Kidney (tissue), 13 donors: ENCODE measurements at regions not wholly inside any gene's neighbourhood (a gene's known extent, or its start where the extent isn't known, plus 50 kb on each side); places are given as distances from the start of the nearest gene placed in this dataset.

ENCODE experiments used
- DNase-seq, 5 donors: peaks; one replicate each; pipeline ENCODE4 v3.0.0-alpha.2; 2013 to 2020
- FAIRE-seq: peaks from 2 replicates; lab custom pipeline; 2012; peaks lifted over from hg19 to GRCh38; lab: Jason Lieb, UNC
- H3K27ac ChIP-seq, 2 donors: one replicate each; pipeline ENCODE4 v1.7.0; 2013; ENCODE audit warnings: low read depth in 2 of 2, low read length in 2 of 2, inconsistent platforms in 1 of 2
- H3K27me3 ChIP-seq: one replicate; pipeline ENCODE4 v1.7.1; 2013; ENCODE audit warnings: low read length, inconsistent platforms; ENCODE audit not compliant: control insufficient read depth, insufficient read depth
- H3K36me3 ChIP-seq, 3 donors: one replicate each; pipeline versions ENCODE4 v1.7.0 to v1.7.1; 2013; ENCODE audit warnings: low read length in 3 of 3, control low read depth in 1 of 3, inconsistent platforms in 1 of 3; ENCODE audit not compliant: insufficient read depth in 3 of 3, control insufficient read depth in 2 of 3
- H3K4me1 ChIP-seq, 3 donors: one replicate each; pipeline versions ENCODE4 v1.7.0 to v1.7.1; 2013; ENCODE audit warnings: low read length in 3 of 3, inconsistent platforms in 1 of 3, low read depth in 1 of 3; ENCODE audit not compliant: control insufficient read depth in 2 of 3, insufficient read depth in 2 of 3
- H3K4me3 ChIP-seq, 3 donors: one replicate each; pipeline versions ENCODE4 v1.7.0 to v1.8.1; 2013; ENCODE audit warnings: low read length in 3 of 3, control low read depth in 1 of 3, inconsistent platforms in 1 of 3
- H3K9ac ChIP-seq, 3 donors: one replicate each; pipeline versions ENCODE4 v1.7.0 to v1.7.1; 2013; ENCODE audit warnings: low read length in 3 of 3, control low read depth in 1 of 3, inconsistent platforms in 1 of 3
- H3K9me3 ChIP-seq, 3 donors: one replicate each; pipeline versions ENCODE4 v1.7.0 to v1.7.1; 2013; ENCODE audit warnings: low read length in 3 of 3, control low read depth in 1 of 3, inconsistent platforms in 1 of 3; ENCODE audit not compliant: control insufficient read depth in 2 of 3, insufficient read depth in 1 of 3
- CTCF ChIP-seq: IDR thresholded peaks from 3 replicates; pipeline ENCODE4 v1.5.1; 2012; ENCODE audit warnings: mild to moderate bottlenecking, moderate library complexity, borderline replicate concordance; ENCODE audit not compliant: insufficient read depth; ENCODE audit errors: extremely low read depth
- intact Hi-C: fragments of 100-400 bp; cut with DNase I; formaldehyde crosslinking; loops from one replicate; pipeline ENCODE4 v1.11.1; 2022
- donor health status: control.
- donor health status: control.
- donor health status: control.
- donor health status: control.
- donor health status: control.
- donor health status: DM: yes; HTN: yes; CAD: no.
- donor health status: Normal renal cell carcinoma (clear cell type).

DNA sequence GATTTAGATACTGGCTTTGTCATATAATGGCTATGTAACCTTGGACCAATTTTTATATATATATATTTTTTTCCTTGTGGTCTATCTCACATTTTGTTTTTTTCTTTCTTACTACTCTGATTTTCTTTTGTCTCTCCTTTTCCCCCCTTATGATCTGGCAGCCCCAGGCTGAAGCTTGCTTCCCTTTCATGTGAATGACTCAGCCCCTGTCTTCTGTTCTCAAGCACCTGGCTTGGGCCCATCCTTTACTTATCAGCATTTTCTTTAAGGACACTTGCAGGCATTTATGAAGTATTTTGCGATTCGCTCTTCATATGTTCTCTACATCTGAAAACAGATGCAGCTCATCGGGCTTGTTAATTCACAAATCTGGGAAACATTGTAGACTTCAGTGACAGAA, 163.6 kb downstream of the SPRY2 start:
- no peaks in the 10 kb centered on the region for H3K4me1 ChIP-seq
- no peak overlapping the region for H3K4me3 ChIP-seq
- FAIRE-seq (no peak), DNase-seq (no peak)
- intact Hi-C loops = no loop called here
- TF ChIP-seq CTCF = no peak
- no peaks in the 10 kb centered on the region for H3K36me3 ChIP-seq
- no peak overlapping the region for H3K9ac ChIP-seq
- H3K9me3 ChIP-seq = peaks cover 0 to 2% (median 0%) of the 10 kb centered on the region in 3 donors
- H3K27me3 ChIP-seq = no peaks in the 10 kb centered on the region
- H3K27ac ChIP-seq = no peak overlapping the region

GRCh38 chr13:80173224-80173623, 167.7 kb downstream of the SPRY2 start:
- Histone ChIP-seq H3K4me3 (no peak overlapping the region), H3K9me3 (peaks cover 0 to 2% (median 0%) of the 10 kb centered on the region in 3 donors), H3K36me3 (no peaks in the 10 kb centered on the region), H3K27me3 (no peaks in the 10 kb centered on the region), H3K4me1 (no peaks in the 10 kb centered on the region), H3K27ac (no peak overlapping the region), H3K9ac (no peak overlapping the region)
- TF ChIP-seq CTCF = no peak
- FAIRE-seq = no peak
- intact Hi-C loops = no loop called here
- peak in 1 of 5 donors; percentile 23 for DNase-seq

DNA sequence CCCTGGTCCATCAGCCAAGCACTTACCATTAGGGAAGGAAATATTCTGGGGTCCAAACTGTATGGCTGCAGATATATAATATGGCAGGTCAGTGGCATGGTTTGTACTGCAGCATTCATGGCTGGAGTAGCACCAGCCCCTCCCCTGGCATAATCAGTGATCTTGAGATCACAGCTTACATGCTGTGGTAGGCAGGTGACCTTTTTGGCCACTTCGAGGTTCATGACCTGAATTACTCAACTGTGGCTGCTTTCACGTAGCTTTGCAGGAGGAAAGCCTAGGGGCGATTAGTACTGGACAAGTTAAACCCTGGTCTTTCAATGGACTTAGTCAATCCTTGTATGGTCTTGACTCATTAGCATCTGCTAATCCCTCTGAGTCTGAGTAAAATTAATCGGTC, 169.8 kb downstream of the SPRY2 start:
- TF ChIP-seq CTCF = no peak
- H3K4me1 ChIP-seq = no peaks in the 10 kb centered on the region
- FAIRE-seq = no peak
- H3K9ac ChIP-seq = no peak overlapping the region
- intact Hi-C loops = no loop called here
- H3K27me3 ChIP-seq = no peaks in the 10 kb centered on the region
- no peak for DNase-seq
- H3K36me3 ChIP-seq = no peaks in the 10 kb centered on the region
- H3K27ac ChIP-seq = no peak overlapping the region
- no peak overlapping the region for H3K4me3 ChIP-seq
- peaks cover 0 to 2% (median 0%) of the 10 kb centered on the region in 3 donors for H3K9me3 ChIP-seq

GRCh38 chr13:80168089-80168850, 172.7 kb downstream of the SPRY2 start:
- H3K36me3 ChIP-seq = no peaks in the 10 kb centered on the region
- no peak for TF ChIP-seq CTCF
- H3K27me3 ChIP-seq = no peaks in the 10 kb centered on the region
- H3K4me1 ChIP-seq = no peaks in the 10 kb centered on the region
- intact Hi-C loops = no loop called here
- FAIRE-seq (no peak), DNase-seq (no peak)
- H3K27ac ChIP-seq = no peak overlapping the region
- no peak overlapping the region for H3K4me3 ChIP-seq
- no peak overlapping the region for H3K9ac ChIP-seq
- no peaks in the 10 kb centered on the region for H3K9me3 ChIP-seq
